Endothelial cell (in vitro differentiated cells): ENCODE measurements at regions not wholly inside any gene's neighbourhood (a gene's known extent, or its start where the extent isn't known, plus 50 kb on each side); places are given as distances from the start of the nearest gene placed in this dataset.

Experiments
- DNase-seq: peaks from one replicate; pipeline ENCODE4 v3.0.0; 2021; ENCODE audit warnings: low spot score
- H3K27ac Mint-ChIP-seq: one replicate; pipeline ENCODE4 v1.8.0; 2021; ENCODE audit warnings: mixed read lengths, inconsistent platforms; ENCODE audit not compliant: unreplicated experiment
- H3K27me3 Mint-ChIP-seq: one replicate; pipeline ENCODE4 v1.8.0; 2021; ENCODE audit warnings: mild to moderate bottlenecking, moderate library complexity, mixed read lengths, inconsistent platforms; ENCODE audit not compliant: unreplicated experiment
- H3K36me3 Mint-ChIP-seq: one replicate; pipeline ENCODE4 v1.8.0; 2021; ENCODE audit warnings: mild to moderate bottlenecking, low read depth, mixed read lengths, inconsistent platforms; ENCODE audit not compliant: unreplicated experiment
- H3K4me1 Mint-ChIP-seq: one replicate; pipeline ENCODE4 v1.8.0; 2021; ENCODE audit warnings: mild to moderate bottlenecking, mixed read lengths, inconsistent platforms; ENCODE audit not compliant: unreplicated experiment
- H3K4me3 Mint-ChIP-seq: one replicate; pipeline ENCODE4 v1.8.0; 2021; ENCODE audit warnings: mild to moderate bottlenecking, mixed read lengths, inconsistent platforms; ENCODE audit not compliant: unreplicated experiment
- H3K9me3 Mint-ChIP-seq: one replicate; pipeline ENCODE4 v1.8.0; 2021; ENCODE audit warnings: mixed read lengths, inconsistent platforms; ENCODE audit not compliant: unreplicated experiment
- TF ChIP-seq, protein P1 (sequence below): fragments of 200-600 bp; sonication (generic); IDR thresholded peaks from one replicate; pipeline ENCODE4 v1.5.0; 2021; ENCODE audit warnings: antibody characterized with exemption; ENCODE audit not compliant: unreplicated experiment

DNA sequence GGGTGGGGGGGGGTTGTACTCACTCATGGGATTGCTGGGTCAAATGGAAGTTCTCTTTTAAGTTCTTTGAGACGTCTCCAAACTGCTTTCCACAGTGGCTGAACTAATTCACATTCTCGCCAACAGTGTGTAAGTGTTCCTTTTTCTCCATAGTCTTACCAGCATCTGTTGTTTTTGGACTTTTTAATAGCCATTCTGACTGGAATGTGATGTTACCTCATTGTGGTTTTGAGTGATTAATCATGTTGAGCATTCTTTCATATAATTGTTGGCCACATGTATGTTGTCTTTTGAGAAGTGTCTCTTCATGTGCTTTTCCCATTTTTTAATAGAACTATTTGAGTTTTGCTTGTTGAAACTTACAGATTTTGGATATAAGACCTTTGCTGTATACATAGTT is 94.9 kb upstream of the PLPPR1 start:
- Mint-ChIP-seq H3K4me3 (no peak overlapping the region), H3K27ac (no peak overlapping the region), H3K27me3 (no peaks in the 10 kb centered on the region), H3K36me3 (no peaks in the 10 kb centered on the region), H3K9me3 (no peaks in the 10 kb centered on the region), H3K4me1 (no peaks in the 10 kb centered on the region)
- DNase-seq = no peak
- TF ChIP-seq, protein P1, sequence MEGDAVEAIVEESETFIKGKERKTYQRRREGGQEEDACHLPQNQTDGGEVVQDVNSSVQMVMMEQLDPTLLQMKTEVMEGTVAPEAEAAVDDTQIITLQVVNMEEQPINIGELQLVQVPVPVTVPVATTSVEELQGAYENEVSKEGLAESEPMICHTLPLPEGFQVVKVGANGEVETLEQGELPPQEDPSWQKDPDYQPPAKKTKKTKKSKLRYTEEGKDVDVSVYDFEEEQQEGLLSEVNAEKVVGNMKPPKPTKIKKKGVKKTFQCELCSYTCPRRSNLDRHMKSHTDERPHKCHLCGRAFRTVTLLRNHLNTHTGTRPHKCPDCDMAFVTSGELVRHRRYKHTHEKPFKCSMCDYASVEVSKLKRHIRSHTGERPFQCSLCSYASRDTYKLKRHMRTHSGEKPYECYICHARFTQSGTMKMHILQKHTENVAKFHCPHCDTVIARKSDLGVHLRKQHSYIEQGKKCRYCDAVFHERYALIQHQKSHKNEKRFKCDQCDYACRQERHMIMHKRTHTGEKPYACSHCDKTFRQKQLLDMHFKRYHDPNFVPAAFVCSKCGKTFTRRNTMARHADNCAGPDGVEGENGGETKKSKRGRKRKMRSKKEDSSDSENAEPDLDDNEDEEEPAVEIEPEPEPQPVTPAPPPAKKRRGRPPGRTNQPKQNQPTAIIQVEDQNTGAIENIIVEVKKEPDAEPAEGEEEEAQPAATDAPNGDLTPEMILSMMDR = no peak

DNA sequence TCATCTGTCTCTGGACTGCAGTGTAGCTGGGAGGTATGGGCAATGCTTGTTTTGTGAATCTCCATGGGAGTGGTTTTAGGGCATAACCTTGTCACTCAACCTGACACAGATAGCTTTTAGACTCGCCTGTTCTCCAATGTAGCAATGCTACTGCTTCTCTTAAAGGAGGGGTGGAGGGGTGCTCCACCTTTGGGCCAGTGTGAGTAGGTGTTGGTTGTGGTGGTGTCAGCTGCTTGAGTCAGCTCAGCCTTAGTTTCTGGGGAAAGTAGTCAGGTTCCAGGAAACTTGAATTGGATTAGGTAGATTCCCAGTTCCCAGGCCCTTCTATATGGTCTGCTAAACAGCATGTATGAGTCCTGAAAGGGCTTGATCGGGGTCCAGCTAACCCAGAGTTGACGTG is 91.1 kb upstream of the PLPPR1 start:
- Mint-ChIP-seq H3K4me1 (no peaks in the 10 kb centered on the region), H3K27ac (no peak overlapping the region), H3K36me3 (no peaks in the 10 kb centered on the region), H3K9me3 (no peaks in the 10 kb centered on the region), H3K27me3 (no peaks in the 10 kb centered on the region), H3K4me3 (no peak overlapping the region)
- TF ChIP-seq, protein P1 = no peak
- DNase-seq = no peak

DNA sequence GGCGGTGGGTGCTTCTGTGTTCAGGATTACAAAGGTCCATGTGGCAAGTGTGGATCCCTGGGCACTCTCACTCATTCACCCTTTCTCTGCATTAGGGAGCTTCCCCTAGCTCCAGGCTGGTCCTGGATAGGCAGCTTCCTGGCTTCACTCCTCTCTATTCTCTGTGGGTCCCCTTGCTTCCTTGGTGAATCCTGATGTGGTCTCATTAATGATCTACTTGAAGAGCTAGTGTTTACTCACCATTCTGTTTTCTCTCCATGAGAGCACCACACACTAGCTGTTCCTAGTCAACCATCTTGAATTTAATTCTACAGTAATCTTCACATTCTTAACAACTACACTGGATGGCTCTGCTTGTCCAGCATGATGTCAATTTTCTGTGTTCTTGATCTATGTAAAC is 90.0 kb upstream of the PLPPR1 start:
- Mint-ChIP-seq H3K4me3 (no peak overlapping the region), H3K36me3 (no peaks in the 10 kb centered on the region), H3K27ac (no peak overlapping the region), H3K4me1 (no peaks in the 10 kb centered on the region), H3K9me3 (no peaks in the 10 kb centered on the region), H3K27me3 (no peaks in the 10 kb centered on the region)
- DNase-seq = no peak
- TF ChIP-seq, protein P1 = no peak

DNA sequence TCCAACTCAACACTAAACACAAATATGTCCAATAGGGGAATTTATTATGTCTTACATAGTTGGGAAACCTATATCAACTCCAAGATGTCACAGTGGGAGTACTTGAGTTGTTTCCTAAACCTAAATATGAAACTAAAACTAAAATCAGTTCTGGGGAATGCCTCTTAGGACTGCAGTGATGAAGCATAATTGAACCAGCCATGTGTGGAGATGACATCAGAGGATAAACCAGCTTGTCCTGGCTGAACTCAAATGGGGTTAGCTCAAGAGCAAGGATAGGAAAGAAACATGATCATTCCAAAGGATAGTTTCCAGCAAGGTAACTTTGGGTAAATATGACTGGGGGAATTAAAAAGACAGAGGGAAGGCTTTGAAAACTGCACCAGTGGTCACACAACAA is 88.9 kb upstream of the PLPPR1 start:
- no peaks in the 10 kb centered on the region for H3K9me3 Mint-ChIP-seq
- H3K27me3 Mint-ChIP-seq = no peaks in the 10 kb centered on the region
- no peak overlapping the region for H3K27ac Mint-ChIP-seq
- H3K36me3 Mint-ChIP-seq = no peaks in the 10 kb centered on the region
- no peaks in the 10 kb centered on the region for H3K4me1 Mint-ChIP-seq
- DNase-seq = no peak
- TF ChIP-seq, protein P1 = no peak
- H3K4me3 Mint-ChIP-seq = no peak overlapping the region

DNA sequence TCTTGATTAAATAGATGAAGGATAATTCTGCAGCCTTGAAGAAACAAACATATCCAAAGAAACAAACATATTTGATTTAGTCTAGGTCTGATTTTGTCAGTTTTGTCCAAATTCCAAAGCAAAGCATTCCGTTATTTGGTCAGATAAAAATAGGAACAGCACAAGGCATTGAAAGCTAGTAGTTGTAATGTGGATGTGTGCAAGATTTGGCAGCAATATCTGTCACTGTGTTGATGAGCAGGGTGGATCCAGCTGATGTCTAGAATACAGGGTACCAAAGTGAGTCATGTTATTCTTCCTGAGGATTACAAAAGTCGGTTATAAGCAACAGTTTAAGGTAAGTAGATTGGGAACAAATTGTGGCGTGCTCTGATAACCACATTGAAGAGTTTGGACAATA is 69.3 kb upstream of the PLPPR1 start:
- no peak for DNase-seq
- H3K4me3 Mint-ChIP-seq = no peak overlapping the region
- TF ChIP-seq, protein P1 = no peak

More for the DNA sequence above, 69.3 kb upstream of the PLPPR1 start:
- Mint-ChIP-seq H3K36me3 (no peaks in the 10 kb centered on the region), H3K27me3 (no peaks in the 10 kb centered on the region), H3K4me1 (no peaks in the 10 kb centered on the region), H3K27ac (no peak overlapping the region), H3K9me3 (peaks cover 4% of the 10 kb centered on the region)
